GM12878 (cell line): ENCODE measurements at regions not wholly inside any gene's neighbourhood (a gene's known extent, or its start where the extent isn't known, plus 50 kb on each side); places are given as distances from the start of the nearest gene placed in this dataset.

Source experiments
- ATAC-seq: fragments of 200-7000 bp; cut with Tn5 transposase; 3 replicates; pipeline ENCODE4 v1.9.1; 2020; ENCODE audit warnings: mild to moderate bottlenecking, moderate library complexity
- BruUV-seq: library from RNA; stranded (reverse); fragments of 400-500 nt; replicated peaks from 2 replicates; lab custom pipeline; 2021; lab: Mats Ljungman, UMichigan
- CTCF ChIA-PET: fragments of 300-600 bp; sonication (Branson Sonifier 250); formaldehyde crosslinking; extraction: SDS; loops from one replicate; lab custom pipeline; 2021; ENCODE audit warnings: inconsistent platforms; lab: Yijun Ruan, JAX
- POLR2A ChIA-PET: fragments of 350-600 bp; formaldehyde crosslinking; extraction: SDS; loops from one replicate; lab custom pipeline; 2021; ENCODE audit warnings: inconsistent platforms; lab: Charles Lee
- RAD21 ChIA-PET: fragments of 300-600 bp; sonication (Branson Sonifier 250); formaldehyde crosslinking; loops from one replicate; lab custom pipeline; 2023; ENCODE audit warnings: antibody characterized with exemption; ENCODE audit not compliant: unreplicated experiment; lab: Charles Lee
- SMC1A ChIA-PET: fragments of 300-600 bp; sonication (Branson Sonifier 250); formaldehyde crosslinking; loops from one replicate; lab custom pipeline; 2023; ENCODE audit not compliant: unreplicated experiment, uncharacterized antibody; lab: Charles Lee
- DNase-seq: peaks from one replicate; pipeline ENCODE4 v3.0.0-alpha.2; 2011; ENCODE audit warnings: low read depth, low spot score
- FAIRE-seq: peaks from 3 replicates; lab custom pipeline; 2011; peaks lifted over from hg19 to GRCh38; lab: Jason Lieb, UNC
- H2AFZ ChIP-seq: 2 replicates; pipeline ENCODE4 v1.6.0; 2011; ENCODE audit warnings: low read depth, low read length, control low read depth; ENCODE audit not compliant: control insufficient read depth
- H3K27ac ChIP-seq: 2 replicates; pipeline ENCODE4 v1.5.1; 2011; ENCODE audit warnings: control low read depth; ENCODE audit not compliant: control insufficient read depth, insufficient read depth
- H3K27me3 ChIP-seq, 2 experiments: replicated peaks in 1 of 2; 2 replicates each; pipeline versions ENCODE4 v1.6.0 to v1.6.1; 2011; ENCODE audit warnings: low read length in 1 of 2; ENCODE audit not compliant: control insufficient read depth in 2 of 2, insufficient read depth in 2 of 2
- H3K36me3 ChIP-seq, 2 experiments: 2 replicates each; pipeline ENCODE4 v1.5.1; 2011; ENCODE audit warnings: low read length in 1 of 2; ENCODE audit not compliant: control insufficient read depth in 2 of 2, insufficient read depth in 2 of 2
- H3K4me1 ChIP-seq: 2 replicates; pipeline ENCODE4 v1.6.1; 2011; ENCODE audit warnings: mild to moderate bottlenecking, low read length, moderate library complexity, mixed read lengths; ENCODE audit not compliant: control insufficient read depth, insufficient read depth
- H3K4me2 ChIP-seq: 2 replicates; pipeline ENCODE4 v1.6.0; 2011; ENCODE audit warnings: control low read depth; ENCODE audit not compliant: control insufficient read depth, insufficient read depth
- H3K4me3 ChIP-seq: fragments of 200-600 bp; sonication (generic); 2 replicates; pipeline ENCODE4 v1.5.1; 2016
- H3K79me2 ChIP-seq: 2 replicates; pipeline ENCODE4 v1.6.0; 2011; ENCODE audit warnings: low read length; ENCODE audit not compliant: control insufficient read depth, insufficient read depth
- H3K9ac ChIP-seq: 2 replicates; pipeline ENCODE4 v1.8.0; 2011; ENCODE audit warnings: low read length, control low read depth, mixed read lengths; ENCODE audit not compliant: control insufficient read depth, insufficient read depth
- H3K9me3 ChIP-seq: replicated peaks from 3 replicates; pipeline ENCODE4 v1.5.1; 2011; ENCODE audit warnings: mild to moderate bottlenecking, low read length; ENCODE audit not compliant: control insufficient read depth, insufficient read depth
- H4K20me1 ChIP-seq: 2 replicates; pipeline ENCODE4 v1.6.0; 2011; ENCODE audit not compliant: control insufficient read depth, insufficient read depth
- BRCA1 ChIP-seq: IDR thresholded peaks from 2 replicates; pipeline ENCODE4 v1.6.1; 2011; ENCODE audit warnings: low read depth, low read length, improper control_type of control experiment
- HCFC1 ChIP-seq: fragments of 150-350 bp; IDR thresholded peaks from 2 replicates; pipeline ENCODE4 v1.6.1; 2014; ENCODE audit warnings: low read length
- JUND ChIP-seq: IDR thresholded peaks from 2 replicates; pipeline ENCODE4 v1.6.1; 2012; ENCODE audit warnings: low read depth, mild to moderate bottlenecking, low read length, improper control_type of control experiment, moderate library complexity
- KDM1A ChIP-seq: fragments of 200-600 bp; sonication (generic); IDR thresholded peaks from 2 replicates; pipeline ENCODE4 v1.6.1; 2016; ENCODE audit warnings: borderline replicate concordance
- TBL1XR1 ChIP-seq: IDR thresholded peaks from 2 replicates; pipeline ENCODE4 v1.6.1; 2012; ENCODE audit warnings: low read depth, low read length, improper control_type of control experiment
- TCF7 ChIP-seq: IDR thresholded peaks from 2 replicates; pipeline ENCODE4 v1.6.1; 2014; ENCODE audit warnings: antibody characterized with exemption, borderline replicate concordance
- WGBS: methylation state at CpG from one replicate; pipeline ENCODE4 v1.1.6; 2016; ENCODE audit warnings: low lambda C conversion rate; ENCODE audit not compliant: insufficient replicate concordance, insufficient coverage; ENCODE audit errors: missing lambda C conversion rate; 5-methylcytosine and 5-hydroxymethylcytosine counted together
- in situ Hi-C: fragments of 300-500 bp; cut with MboI; formaldehyde crosslinking; loops from 9 replicates; pipeline ENCODE4 v1.14.3; 2018; ENCODE audit warnings: mixed read lengths
- intact Hi-C: fragments of 100-400 bp; cut with micrococcal nuclease; formaldehyde crosslinking; loops from one replicate; pipeline ENCODE4 v1.14.2; 2022; ENCODE audit not compliant: unreplicated experiment
- TF ChIP-seq, protein P1 (sequence below): IDR thresholded peaks from 2 replicates; pipeline ENCODE4 v1.6.1; 2012; ENCODE audit warnings: mild to moderate bottlenecking, low read depth, low read length

DNA sequence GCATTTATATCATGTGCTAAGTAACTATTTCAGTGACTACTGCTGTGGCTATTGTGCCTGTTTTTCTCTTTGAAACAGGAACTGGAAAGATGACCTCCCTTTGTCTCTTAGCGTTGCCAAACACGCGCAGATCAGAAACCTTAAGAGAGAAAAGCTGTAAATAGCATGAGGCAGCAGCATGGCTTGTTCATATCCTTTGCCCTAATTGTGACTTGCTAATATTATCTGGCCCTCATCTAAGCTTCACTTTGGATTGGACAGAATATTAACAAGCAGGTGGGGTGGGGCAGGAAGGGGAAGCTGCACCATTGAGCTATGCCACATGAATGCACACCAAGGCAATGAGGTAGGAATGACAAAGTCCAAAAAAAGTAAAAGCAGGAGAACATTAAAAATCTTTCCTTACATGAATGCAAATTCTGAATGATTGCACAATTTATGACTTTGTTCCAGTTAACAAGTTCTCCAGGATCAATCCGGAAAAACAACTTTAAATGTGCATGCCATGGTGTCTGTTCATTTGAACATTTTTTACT is 128.4 kb downstream of the IRS1 start:
- FAIRE-seq: no peak
- H2AFZ ChIP-seq: no peak overlapping the region
- intact Hi-C loops: no loop called here
- no peak for DNase-seq
- no peaks in the 10 kb centered on the region for H3K27me3 ChIP-seq
- WGBS: 73% methylated on average over 4 of the region's 4 CpGs
- H3K4me1 ChIP-seq: no peaks in the 10 kb centered on the region; the same call in 1 of the 2 replicates
- ChIA-PET CTCF (interaction anchor here (1.0 kb wide), 1 partner anchor 314 kb away, joined by 3 read pairs; no protein-coding TSS in a partner anchor), RAD21 (interaction anchor here (0.6 kb wide), 1 partner anchor 93 kb away, joined by 3 read pairs; no protein-coding TSS in a partner anchor), POLR2A (no interaction called here), SMC1A (no interaction called here)
- H3K9me3 ChIP-seq: no peaks in the 10 kb centered on the region
- H3K4me2 ChIP-seq: no peak overlapping the region
- no peaks in the 10 kb centered on the region for H3K36me3 ChIP-seq
- in situ Hi-C loops: no loop called here
- no peaks in the 10 kb centered on the region for H3K79me2 ChIP-seq
- no peak for TF ChIP-seq BRCA1
- no peak for TF ChIP-seq TBL1XR1
- TF ChIP-seq, protein P1, sequence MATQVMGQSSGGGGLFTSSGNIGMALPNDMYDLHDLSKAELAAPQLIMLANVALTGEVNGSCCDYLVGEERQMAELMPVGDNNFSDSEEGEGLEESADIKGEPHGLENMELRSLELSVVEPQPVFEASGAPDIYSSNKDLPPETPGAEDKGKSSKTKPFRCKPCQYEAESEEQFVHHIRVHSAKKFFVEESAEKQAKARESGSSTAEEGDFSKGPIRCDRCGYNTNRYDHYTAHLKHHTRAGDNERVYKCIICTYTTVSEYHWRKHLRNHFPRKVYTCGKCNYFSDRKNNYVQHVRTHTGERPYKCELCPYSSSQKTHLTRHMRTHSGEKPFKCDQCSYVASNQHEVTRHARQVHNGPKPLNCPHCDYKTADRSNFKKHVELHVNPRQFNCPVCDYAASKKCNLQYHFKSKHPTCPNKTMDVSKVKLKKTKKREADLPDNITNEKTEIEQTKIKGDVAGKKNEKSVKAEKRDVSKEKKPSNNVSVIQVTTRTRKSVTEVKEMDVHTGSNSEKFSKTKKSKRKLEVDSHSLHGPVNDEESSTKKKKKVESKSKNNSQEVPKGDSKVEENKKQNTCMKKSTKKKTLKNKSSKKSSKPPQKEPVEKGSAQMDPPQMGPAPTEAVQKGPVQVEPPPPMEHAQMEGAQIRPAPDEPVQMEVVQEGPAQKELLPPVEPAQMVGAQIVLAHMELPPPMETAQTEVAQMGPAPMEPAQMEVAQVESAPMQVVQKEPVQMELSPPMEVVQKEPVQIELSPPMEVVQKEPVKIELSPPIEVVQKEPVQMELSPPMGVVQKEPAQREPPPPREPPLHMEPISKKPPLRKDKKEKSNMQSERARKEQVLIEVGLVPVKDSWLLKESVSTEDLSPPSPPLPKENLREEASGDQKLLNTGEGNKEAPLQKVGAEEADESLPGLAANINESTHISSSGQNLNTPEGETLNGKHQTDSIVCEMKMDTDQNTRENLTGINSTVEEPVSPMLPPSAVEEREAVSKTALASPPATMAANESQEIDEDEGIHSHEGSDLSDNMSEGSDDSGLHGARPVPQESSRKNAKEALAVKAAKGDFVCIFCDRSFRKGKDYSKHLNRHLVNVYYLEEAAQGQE: no peak
- no peak for TF ChIP-seq KDM1A
- TF ChIP-seq HCFC1: no peak
- TF ChIP-seq JUND: no peak
- TF ChIP-seq TCF7: no peak
- H3K4me3 ChIP-seq: no peak overlapping the region
- H3K9ac ChIP-seq: no peak overlapping the region
- ATAC-seq: no peak
- BruUV-seq: no TSS peak
- H3K27ac ChIP-seq: no peak overlapping the region
- H4K20me1 ChIP-seq: no peaks in the 10 kb centered on the region
